HG03439 (cell line): ENCODE measurements at regions not wholly inside any gene's neighbourhood (a gene's known extent, or its start where the extent isn't known, plus 50 kb on each side); places are given as distances from the start of the nearest gene placed in this dataset.

Experiments
- ATAC-seq: cut with Tn5 transposase; IDR thresholded peaks from one replicate; pipeline ENCODE4 v1.9.1; 2021; ENCODE audit warnings: mild to moderate bottlenecking, moderate library complexity; ENCODE audit not compliant: unreplicated experiment

DNA sequence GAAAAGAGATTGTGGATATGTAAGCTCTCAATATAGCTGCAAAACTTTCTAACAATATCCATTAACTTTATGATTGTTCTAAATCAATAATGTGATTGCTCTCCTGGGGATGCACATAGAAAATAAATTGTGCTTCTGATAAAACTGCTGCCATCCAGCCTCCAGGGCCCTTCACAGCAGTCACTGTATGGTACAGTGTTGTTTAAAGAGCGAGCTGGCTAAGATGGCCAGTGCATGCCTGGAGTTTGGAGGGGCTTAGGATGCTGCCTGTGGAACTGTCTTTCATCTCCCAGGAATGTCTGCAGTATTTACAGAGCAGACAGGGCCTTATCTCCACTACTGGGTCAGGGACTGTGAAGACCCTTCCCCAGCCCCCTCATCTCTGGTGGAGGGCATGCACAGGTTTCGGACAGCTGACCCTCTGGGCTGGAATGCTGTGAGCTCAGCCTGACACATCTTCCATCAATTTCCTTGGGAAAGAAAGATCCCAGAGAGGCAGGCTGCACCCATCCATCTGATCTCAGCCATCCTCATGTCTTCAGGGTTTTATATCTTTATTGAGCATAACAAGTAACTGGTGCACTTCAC, 137.0 kb downstream of the PLPP3 start:
- no peak for ATAC-seq

DNA sequence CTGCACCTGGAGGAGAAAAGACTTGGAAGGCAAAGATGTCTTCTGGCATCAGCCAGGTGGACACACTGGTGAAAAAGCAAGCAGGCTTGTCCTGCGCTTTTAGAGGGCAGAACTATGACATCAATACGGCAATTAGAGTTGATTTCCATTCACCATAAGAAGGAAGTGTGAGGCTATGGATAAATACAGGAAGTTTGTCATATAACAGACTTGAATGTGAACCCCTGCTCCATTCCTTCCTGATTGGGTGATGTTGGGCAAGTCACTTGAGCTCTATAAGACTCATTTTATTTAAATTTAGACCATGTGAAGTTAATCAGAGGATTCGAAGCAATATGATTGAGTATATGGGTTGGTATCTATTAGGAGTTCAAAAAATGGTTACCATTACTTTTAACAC, 137.8 kb downstream of the PLPP3 start:
- ATAC-seq: no peak

DNA sequence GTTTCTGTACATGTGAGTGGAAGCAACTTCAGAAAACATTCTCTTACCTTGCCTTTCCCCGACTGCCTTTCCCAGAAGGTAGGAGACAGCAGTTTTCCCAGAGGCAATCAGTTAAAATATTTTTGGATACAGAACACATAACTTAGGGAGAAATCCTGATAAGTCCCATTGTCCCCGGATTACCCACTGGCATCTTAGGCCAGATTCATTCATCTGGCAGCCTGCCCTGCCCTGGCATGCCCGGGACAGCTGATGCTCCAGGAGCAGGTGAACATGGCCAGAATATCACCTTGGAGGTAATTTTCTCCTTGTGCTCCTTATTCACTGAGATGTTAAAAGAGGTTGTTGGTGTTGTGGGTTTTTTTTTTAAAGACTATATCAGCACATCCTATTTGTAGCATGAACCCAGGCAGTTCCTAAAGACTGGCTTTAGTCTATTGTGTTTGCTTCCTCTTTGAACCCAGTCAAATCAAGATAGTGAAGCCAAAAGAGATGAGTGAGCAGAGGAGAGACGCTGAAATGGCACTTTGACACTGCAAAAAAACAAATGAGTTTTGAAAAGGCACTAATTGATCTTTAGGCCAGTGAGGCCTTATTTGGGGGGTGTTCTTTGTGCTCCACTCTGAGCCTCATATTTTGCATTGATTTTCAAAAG, 139.6 kb downstream of the PLPP3 start:
- no peak for ATAC-seq

DNA sequence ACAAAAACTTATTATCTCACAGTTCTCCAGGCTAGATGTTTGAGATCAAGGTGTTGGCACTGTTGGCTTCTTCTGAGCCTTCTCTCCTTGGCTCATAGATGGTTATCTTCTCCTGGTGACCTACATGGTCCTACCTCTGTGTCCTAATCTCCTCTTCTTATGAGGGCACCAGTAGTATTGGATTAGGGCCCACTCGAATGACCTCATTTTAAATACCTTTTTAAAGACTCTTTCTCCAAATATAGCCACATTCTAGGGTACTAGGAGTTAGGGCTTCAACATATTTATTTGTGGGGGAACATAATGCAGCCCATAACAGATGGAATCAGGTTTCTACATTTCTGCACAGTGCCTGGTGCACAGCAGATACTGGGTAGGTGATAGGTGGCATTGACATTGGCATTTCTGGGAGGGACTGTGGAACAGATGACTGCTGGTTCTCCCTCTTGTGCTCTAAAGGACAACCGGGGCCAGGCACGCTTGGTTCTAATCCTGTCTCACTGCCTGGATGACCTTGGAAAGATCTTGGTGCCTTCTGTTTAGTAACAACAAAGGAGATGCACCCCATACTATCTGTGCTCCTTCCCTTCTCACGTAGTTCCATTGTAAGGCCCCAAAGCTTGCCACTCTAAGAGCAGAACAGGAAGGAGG, 140.3 kb downstream of the PLPP3 start:
- no peak for ATAC-seq

DNA sequence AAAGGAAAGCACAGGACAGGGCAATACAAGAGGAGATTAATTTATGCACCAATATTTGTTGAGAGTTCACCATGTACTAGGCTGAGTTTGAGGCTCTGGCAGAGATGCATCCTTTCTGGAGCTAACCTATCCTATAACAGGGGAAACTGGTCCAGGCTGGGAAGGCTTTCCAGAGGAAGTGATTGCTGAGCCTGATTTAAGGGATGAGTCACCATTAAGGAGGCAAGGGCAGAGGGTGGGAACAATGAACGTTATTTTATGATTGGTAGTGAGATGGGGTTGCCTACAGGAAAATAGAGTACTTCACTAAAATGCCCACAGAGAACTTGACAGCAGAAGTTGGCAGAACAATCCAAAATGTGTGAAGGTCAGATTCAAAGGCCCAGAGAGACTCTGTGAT, 141.4 kb downstream of the PLPP3 start:
- ATAC-seq: no peak

DNA sequence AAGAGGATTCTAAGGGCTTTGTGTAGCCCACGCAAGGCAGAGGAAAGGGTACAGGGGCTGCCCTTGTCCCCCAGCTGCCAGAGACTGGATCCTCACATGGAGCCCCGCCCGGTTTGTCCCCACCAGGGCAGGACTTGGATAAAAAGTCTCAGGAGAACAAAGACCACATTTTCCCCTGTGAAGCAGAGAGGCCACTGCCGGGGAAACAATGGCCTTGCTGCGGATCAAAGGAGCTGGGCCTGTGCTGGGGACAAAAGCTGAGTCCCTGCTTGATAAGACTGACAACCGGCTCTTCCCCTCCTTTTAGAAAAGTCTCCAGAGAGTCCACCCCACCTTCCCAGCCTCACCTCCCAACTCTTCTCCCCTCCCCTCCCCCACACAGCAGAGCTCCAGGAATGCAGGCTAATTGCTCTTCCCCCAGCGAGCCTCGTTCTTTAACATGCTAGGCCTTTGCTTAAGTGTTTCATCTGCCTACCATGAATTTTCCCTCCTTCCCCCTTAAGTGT, 142.4 kb downstream of the PLPP3 start:
- ATAC-seq: no peak

DNA sequence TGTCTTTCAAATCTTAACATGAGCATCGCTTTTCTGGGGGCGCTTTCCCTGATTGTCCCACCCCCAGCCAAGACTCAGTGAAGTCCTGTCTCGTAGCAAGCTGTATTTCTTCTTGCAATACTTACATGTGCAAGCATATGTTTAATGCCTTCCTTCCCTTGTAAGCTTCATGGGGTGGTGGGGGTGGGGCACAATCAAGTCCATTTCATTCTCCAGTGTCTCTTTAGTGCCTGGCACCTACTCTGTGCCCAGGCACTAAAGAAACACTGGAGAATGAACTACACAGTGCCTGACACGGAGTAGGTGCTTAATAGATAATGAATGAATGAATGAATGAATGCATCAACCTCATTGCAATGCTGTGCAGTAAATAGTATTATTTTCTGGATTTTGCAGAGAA, 143.1 kb downstream of the PLPP3 start:
- ATAC-seq: no peak

DNA sequence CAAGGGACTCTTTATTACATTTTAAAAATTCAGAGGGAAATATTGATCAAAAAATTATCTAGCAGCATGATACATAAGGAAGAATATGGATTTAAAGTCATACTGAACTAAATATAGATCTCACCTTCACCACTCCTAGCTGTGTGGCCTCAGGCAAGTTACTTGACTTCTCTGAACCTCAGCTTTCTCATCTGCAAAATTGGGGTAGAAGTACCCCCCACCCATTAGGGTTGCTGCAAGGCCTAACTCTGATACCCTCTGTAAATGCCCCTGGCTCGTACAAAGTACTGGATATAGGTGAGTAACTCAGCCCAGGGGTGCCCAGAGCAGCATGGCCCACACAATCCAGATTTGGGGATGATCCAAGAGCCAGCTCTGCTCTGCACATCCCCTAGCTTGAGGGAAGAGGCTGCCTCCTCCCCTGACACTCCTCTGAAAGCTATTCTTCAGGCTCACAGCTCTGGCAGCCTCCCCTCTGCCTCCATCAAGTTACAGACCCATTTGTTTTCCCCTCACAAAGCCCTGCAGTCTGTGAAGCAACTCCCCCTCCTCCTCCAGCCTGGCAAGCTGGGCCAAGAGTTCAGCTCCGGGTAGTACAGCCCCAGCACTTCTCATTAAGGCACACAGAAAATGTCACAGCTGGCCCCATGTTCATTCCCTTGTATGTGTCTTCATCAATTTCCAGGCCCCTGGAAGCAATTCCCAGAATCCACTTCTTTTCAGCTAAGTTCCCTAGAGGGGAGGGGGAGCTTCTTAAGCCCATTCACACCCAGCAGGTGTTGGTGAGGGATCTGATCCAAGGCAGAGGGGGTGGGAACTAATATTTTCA, 143.7 kb downstream of the PLPP3 start:
- no peak for ATAC-seq

DNA sequence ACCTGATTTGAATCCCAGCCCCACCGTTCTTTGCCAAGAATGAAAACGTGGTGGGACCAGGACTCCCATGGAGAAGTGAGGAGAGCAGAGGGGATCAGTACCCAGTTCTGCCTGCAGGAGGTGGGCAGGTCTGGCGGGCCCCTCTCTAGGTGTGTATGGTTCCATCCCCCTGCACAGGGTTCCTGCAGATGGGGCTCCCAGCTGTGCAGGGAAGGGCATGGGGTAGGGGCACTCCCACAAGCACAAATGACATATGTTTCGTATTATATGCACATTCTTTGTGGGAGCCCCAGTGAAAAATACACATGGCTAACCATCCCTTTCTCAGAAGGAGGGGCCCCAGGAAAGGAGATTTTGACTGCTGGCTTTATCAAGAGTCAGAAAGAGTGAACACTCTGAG, 144.6 kb downstream of the PLPP3 start:
- ATAC-seq: no peak

DNA sequence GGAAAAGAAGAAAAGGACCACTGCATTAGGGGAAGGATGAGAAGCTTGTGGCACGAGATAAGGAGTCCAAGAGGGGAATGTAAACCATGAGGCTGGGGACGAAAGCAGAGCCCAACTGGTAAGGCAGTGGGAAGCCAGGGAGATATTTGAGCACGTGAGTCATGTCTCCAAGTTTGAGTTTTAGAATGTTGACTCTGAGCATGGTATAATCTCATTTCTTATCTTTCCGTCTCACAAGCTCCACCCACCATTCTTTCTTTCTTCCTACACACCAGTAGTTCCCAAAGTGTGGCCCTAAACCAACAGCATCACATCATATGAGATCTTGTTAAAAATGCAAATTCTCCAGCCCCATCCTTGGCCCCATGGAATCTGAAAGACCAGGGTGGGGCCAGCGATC, 145.3 kb downstream of the PLPP3 start:
- ATAC-seq: no peak

DNA sequence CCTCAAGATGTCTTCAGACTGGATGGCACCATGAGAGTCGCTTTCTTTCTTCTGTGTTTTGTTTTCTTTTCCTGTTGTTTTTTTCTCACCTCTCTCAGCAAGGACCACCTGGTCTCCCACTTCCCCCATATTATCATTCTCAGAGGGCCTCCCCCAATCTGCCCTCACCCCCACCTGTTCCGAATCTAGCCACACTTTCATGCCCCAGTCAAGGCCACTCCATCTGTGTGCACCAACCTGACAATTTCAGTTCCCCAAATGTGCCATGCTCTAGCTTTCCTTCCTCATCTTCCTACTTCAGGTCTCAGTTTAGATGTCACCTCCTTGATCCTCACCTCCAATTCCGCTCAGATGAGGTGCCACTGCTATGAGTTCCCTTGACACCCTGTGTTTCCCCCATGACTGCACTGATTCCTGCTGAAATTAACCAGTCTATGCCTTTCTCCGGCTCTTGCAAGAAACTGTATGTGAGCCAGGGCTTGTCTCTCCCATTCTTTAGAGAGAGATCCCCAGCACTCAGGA, 146.2 kb downstream of the PLPP3 start:
- no peak for ATAC-seq

DNA sequence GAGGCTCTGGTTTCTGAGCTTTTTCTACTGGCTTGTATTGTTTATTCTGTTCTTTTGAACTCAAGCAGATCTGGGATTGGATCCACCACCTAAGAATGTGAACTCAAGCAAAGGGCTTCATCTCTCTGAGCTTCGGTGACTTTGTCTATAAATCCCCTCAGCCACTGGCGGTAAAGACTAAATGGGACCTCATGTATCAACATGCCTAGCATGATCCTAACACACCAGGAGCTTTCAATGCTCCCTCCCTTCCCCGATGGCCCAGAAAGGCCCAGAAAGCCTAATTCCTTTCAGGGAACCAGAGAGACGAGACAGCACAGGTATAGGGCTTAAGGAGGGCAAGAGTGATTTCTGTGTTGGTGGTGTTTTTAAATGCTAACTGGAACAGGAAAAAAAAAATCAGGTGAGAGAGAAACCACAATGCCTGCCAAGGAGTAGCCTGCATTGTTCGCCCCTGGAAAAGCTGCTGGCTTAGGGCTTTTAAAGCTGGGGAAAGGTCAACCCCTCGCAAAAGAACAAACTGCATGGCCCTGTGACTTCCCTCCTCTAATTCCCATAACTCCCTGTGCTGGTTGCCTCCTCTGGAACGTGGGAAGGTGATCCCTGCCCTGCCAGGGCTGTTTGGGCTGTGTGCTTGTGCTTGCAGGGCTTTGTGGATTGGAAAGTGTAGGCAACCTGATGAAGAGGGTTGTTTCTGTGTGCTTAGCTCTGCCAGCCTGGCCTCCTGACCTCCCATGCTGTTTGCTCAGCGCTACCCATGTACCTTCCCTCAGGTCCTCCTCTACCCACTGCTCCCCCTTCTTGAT, 147.0 kb downstream of the PLPP3 start:
- no peak for ATAC-seq

DNA sequence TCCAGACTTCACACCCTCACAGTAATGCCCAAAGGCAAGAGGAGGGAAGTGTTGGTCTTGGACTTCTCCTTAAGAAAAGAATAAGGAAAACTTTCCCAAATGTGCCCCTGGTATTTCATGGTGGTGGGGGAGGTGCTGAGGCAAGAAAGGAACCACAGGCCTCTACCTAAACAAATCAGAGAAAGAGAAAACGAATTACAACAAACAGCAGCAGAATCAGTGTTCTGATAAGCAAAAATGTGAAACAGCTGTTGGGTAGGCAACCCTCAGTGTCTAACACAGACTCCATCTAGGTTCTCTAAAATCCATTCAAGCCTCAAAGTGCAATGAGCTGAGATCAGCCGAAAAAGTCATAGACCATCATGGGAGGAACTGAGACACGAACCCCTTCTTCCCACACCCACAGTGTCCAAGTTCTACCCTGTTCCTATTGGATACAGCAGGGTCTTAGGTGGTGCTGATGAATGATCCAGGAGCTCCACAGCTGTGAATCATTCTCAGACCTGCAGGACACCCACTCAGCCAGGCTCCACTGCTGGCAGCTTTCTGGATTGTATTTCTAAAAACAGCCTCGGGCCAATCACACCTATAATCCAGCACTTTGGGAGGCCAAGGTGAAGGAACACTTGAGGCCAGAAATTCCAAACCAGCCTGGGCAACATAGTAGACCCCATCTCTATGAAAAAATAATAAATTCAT, 149.1 kb downstream of the PLPP3 start:
- no peak for ATAC-seq

DNA sequence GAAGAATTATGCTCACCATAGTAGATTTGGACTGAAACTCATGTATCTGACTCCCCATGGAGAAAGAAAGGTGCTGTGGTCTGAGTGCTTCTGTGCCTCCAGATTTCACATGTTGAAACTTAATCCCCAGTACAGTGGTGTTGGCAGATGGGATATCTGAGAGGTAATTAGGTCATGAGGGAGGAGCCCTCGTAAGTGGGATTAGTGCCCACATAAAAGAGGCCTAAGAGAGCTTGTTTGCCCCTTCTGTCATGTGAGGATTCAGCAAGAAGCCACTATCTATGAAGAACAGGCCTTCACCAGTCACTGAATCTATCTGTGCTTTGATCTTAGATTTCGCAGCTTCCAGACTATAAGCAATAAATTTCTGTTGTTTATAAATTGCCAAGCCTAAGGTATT, 150.1 kb downstream of the PLPP3 start:
- no peak for ATAC-seq

DNA sequence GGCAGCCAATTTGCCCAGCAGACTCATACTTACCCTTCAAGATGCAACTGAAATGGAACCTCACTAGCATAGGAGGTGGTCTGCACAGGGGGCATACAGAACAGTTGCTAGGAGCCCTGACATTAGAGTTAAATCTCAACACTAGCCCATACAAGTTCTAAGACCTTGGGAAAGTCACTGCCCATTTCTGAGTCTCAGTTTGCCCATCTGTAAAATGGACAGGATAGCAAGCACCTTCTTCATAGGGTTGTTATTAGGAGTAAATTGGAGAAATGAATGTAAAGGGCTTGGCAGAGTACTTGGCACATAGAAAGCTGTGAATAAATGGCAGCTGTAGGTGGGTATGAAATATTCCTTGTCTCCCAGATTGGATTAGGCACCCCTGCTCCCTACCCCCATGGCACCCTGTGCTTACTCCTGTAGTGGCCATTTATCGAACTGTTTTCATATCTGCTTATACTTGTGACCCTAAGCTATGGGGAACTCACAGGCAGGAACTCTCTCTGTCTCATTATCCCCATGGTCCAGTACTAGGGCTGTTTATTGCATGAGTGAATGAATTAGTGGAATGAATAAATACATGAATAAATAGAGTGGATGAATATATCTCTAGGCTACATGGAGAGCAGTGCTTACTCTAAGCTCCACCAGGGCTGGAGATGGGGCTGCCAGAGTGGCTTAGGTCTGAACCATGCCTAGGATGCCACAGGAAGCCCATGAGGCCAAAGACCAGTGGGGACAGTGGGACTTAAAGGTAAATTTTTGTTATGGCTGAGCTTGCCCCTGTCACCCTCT, 152.6 kb downstream of the PLPP3 start:
- no peak for ATAC-seq

DNA sequence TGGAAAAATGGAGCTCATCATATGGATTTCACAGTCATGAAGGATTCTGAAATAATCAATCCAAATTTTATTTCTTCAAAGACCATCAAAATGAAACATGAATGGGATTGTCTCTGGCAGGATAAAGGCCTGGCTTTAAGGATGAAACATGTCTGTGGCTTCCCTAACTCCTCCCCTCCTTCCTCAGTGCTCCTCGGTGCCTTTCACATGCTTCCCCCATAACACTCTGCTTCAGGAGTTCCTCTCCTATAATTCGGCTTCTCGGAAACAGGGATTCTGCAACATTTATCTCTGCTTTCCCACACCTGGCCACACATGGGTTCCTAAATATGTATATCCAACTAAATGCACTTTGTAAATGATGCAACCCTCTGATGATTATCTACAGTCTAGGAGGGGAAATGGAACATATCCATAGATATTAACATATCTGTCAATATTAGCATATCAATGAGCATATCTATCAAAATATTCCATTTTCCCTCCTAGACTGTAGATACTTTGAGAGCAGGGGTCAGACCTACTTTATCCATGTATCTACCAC, 153.8 kb downstream of the PLPP3 start:
- ATAC-seq: no peak

DNA sequence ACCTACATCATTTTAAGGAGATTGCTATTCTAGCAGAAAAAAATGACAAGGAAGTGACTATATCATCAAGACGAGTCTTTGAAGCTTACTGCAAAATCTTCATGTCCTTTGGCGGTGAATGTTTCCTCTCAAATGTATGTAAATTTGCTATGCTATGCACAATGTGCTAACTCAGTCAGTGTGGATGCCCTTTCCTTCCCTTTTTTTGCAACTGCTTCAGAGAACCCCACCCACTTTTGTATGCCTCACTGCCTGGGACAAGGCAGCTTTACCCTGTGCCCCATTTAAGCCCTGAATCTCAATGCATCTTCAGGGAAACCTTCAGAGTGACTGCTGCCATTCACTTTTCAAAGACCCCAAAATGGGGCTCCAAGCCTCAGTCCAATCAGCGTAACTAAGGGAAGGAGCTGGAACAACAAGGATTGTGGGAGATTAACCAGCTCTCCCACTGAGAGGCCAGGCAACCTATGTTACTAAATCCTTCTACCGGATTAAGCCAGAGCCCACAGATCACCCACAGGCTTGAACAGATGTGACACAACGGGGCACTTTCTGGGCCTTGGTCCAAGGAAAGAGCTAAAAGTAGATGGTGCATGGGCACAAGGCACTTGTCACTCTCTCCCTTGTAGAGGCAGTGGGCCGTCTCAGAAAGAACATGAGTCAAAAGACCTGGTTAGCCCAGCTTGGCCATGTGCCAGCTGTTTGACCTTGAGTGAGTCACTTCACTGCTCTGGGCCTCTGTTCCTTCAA, 154.4 kb downstream of the PLPP3 start:
- no peak for ATAC-seq

DNA sequence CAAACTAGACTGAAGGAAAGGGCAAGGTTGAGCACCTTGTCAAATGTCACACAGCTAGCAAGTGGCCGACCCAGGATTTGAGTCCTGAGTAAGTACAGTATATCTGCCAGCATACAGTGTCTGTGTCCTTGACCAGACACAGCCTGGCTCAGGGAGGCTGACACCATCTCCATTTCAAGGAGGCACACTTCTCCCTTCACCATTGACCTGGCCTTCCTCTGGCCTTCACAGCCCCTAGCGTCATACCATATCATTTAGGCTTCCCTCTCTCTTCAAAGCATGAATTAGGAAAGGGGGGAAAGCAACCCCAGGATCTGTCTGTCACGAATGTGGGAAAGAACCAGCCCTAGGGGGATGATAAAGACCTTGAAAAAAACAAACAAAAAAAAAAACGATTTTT, 155.6 kb downstream of the PLPP3 start:
- ATAC-seq: no peak
